HG03108 (cell line): ENCODE measurements at regions not wholly inside any gene's neighbourhood (a gene's known extent, or its start where the extent isn't known, plus 50 kb on each side); places are given as distances from the start of the nearest gene placed in this dataset.

Experiments used
- ATAC-seq: cut with Tn5 transposase; IDR thresholded peaks from one replicate; pipeline ENCODE4 v1.9.1; 2021; ENCODE audit warnings: moderate library complexity; ENCODE audit not compliant: unreplicated experiment

DNA sequence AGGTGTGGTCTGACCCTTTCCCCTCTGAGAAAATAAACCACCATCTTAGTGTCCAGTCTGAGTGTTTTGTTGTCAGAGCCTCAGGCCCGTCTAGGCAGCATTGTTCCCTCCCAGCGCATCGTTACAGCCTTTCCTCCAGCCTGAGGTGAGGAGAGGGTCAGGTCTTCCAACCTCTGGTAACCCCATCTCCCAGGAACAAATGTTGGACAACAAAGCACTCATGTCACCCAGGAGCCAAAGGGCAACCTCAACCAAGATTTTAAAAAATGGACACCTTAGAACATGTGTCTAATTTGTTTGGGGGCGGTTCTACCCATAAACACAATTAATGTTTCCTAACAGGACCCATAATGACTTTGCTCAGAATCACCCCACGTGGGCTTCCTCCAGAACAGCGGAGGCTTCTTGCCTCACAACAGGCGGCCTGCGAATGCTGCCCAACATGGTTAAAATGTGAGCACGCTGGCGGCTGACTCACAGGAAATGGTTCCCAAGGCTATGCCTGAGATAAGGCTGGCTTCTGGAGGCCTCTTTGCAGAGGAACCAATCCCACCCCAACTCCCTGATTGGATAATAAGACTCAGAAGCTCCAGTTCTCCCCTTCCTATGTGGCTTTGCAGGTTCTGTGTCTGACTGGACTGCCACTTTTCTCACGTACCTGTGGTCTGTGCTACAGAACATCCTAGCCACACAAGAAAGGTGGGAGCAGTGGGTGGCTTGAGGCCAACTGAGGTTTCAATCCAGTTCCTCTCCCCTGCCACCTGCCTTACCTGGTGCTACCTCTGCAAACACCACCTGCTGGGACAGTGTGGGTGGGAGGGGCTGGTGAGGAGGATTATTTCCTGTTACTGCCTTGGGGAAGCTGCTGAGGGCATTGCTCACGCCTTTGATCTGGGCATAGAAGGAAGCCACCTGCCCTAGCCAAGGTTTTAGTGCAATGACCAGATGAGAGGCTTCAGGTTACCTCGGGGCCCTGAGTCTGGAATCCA is 108.8 kb downstream of the B3GNT2 start:
- no peak for ATAC-seq

DNA sequence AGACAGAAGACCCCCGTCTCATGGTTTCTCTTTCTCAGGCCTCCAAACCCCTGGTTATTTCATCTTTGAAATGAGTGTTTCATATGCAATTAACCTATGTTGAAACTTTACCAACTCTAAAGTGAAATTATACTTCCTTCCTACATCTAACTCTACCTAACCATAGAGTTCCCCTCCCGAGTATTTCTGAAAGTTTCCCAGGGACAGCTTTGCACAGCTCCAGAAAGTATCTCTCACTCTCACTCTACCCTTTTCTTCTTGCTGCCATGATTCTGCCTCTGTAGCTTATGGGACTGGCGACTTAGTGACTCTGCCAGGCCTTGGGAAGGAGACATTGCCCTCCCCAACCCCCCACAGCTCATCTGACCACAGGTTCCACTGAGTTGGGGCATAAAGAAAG is 107.9 kb downstream of the B3GNT2 start:
- peak; percentile 34 for ATAC-seq

GRCh38 chr2:62302631-62303435 is 106.9 kb downstream of the B3GNT2 start:
- ATAC-seq = no peak

DNA sequence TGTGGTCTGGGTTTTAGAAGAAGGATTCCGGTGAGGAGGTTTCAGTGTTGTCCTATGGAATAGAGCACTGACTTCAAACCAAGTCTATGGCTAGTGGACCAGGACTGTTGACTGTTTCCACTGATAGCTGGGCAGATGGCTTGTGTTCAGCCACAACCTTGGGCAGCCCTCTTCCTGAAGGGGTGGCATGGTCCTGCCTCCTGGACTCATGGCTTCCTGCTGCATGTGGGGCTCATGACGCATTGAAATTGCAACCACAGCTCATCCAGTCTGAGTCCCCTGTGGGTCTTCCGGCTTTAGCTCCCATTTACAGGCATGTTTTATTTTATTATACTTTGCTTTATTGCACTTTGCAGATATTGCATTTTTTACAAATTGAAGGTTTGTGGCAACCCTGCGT is 105.0 kb downstream of the B3GNT2 start:
- no peak for ATAC-seq

- no peak for ATAC-seq
Observed at GRCh38 chr2:62297624-62298010, 101.7 kb downstream of the B3GNT2 start.

- ATAC-seq = no peak
Observed at GRCh38 chr2:62296832-62297623, 101.1 kb downstream of the B3GNT2 start.

GRCh38 chr2:62296034-62296831 is 100.3 kb downstream of the B3GNT2 start:
- no peak for ATAC-seq

DNA sequence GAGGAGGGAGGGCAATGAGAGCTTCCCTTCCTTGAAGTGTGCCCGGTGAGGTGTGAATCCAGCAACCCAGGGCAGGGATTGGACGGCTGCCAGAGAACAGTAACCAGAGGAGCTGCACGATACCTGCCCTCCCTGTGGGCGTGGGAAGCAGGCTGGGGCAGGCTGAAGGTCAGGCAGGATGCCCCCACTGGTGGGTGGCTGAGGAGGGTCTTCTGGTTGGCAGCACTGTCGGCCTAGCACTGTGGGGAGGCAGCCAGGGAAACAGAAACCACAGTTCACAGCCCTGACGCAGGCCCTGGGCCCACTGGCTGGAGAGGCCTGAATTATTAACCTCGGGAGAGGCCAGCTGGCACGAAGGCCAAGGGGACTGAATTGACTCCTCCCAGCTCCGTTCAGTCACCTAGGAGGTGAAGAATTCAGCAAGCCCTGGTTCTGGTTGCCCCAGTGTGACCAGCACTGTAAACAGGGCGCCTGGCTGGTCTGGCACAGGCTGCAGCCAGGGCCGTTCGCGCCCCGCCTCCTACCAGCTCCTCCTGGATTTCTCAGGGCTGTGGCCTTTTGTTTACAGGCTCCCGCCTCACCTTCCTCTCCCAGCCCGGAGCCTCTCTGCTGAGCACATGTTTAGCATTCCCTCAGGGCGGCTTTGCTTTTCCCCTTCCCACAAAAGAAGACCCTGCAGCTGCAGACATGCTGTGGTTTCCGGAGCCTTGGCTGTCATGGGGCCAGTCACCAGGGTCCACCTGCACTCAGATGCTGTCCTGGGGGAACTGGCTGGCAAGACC is 97.8 kb downstream of the B3GNT2 start:
- peak; percentile 74 for ATAC-seq

GRCh38 chr2:62293151-62293489 is 97.2 kb downstream of the B3GNT2 start:
- no peak for ATAC-seq

- ATAC-seq = no peak
Observed at GRCh38 chr2:62292190-62292589, 96.3 kb downstream of the B3GNT2 start.

- no peak for ATAC-seq
Observed at GRCh38 chr2:62291517-62292137, 95.7 kb downstream of the B3GNT2 start.

GRCh38 chr2:62291052-62291451 is 95.1 kb downstream of the B3GNT2 start:
- ATAC-seq = no peak

GRCh38 chr2:62287899-62288880 is 92.3 kb downstream of the B3GNT2 start:
- peak; percentile 76 for ATAC-seq

DNA sequence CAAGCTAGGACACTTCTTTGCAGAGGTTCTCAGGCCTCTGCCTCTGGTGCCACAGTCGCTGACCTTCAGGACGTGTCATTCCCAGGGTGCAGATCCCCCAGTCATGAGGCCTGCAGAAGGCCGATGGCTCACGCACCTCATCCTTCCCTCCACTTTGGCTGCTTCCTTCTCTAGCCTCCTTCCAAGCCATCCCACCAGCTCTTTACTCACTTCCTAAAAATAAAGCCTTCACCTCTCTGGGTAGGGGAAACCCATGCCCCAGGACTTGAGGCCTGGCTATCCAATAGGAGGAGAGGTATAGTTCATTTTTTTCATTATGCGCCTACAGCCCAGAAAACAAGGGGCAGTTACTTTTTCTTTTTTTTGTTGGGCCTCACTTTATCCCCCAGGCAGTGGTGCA is 91.4 kb downstream of the B3GNT2 start:
- ATAC-seq = no peak

- ATAC-seq = no peak
Observed at GRCh38 chr2:62286089-62286785, 90.3 kb downstream of the B3GNT2 start.

DNA sequence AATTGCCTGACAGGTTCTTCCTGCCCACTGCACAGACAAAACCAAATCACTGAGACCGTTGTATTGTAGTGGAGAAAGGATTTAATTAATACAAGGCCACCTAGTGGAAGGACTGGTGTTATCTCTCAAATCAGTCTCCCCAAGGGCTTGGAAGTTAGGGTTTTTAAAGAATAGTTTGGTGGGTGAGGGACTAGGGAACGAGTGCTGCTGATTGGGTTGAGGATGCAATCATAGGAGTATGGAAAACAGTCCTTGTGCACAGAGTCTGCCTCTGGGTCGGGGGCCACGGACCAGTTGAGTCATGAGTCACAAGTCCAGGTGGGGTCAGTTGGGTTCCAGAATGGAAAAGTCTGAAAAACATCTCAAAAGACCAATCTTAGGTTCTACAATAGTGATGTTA is 89.1 kb downstream of the B3GNT2 start:
- no peak for ATAC-seq

- ATAC-seq = no peak
Observed at GRCh38 chr2:62284471-62284870, 88.6 kb downstream of the B3GNT2 start.
